ENCODE measurements at regions not wholly inside any gene's neighbourhood (a gene's known extent, or its start where the extent isn't known, plus 50 kb on each side); places are given as distances from the start of the nearest gene placed in this dataset.

DNA sequence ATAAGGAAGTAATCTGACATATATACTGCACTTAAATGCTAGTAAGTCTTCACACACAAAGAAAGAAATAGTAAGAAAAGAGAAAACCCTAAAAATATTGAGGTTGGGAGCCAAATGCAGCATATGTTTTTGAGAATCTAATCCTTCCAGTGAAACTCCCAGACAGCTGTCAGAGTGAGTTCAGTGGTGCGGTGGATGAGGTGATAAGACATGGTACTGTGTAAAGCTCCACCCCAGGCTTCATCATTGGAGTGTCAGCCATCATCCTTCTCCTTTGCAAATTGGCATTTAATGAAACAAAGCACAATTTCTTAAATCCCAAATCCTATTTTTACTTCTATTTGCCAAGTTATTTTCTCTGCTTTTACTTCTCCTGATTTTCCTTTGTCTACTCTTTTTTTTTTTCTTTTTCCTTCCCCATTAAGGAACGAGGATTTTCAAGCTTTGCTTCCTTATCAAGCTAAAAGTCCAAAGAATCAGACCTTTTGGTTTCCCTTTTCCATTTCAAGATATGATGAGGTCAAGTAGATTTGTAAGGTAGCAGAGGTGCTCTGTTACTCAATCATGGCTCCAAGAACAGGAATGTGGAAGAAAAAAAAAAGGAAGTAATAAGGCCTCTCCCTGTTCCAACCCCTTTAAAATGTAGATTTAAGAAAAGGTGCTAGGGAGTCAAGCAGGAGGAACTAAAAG lies 343.3 kb downstream of the SETD4 start:
- Histone ChIP-seq H3K27ac (ENCODE audit: insufficient read length, low read depth, low read length) (no peak overlapping the region), H3K23ac (ENCODE audit: insufficient read length, low read depth, low read length) (no peak overlapping the region), H3T11ph (ENCODE audit: low read length) (no peak overlapping the region), H3K4ac (ENCODE audit: low read depth, low read length) (no peak overlapping the region), H3K79me2 (ENCODE audit: insufficient read depth, low read length) (no peaks in the 10 kb centered on the region), H3K56ac (ENCODE audit: insufficient read length, low read depth, low read length) (no peak overlapping the region), H3K4me2 (ENCODE audit: insufficient read depth, insufficient read length, low read length) (no peak overlapping the region), H2AFZ (ENCODE audit: low read length) (no peak overlapping the region), H3K27me3 (ENCODE audit: insufficient read depth, low read length) (no peaks in the 10 kb centered on the region; the same call in none of the 2 replicates), H2BK12ac (ENCODE audit: insufficient read length, low read depth, low read length) (no peak overlapping the region), H4K20me1 (ENCODE audit: control insufficient read depth, insufficient read depth, insufficient read length) (no peaks in the 10 kb centered on the region), H2BK15ac (ENCODE audit: low read depth, low read length) (no peak overlapping the region), H3K4me1 (ENCODE audit: insufficient read depth, low read length) (no peaks in the 10 kb centered on the region), H3K18ac (ENCODE audit: insufficient read length, low read depth, low read length) (no peak overlapping the region), H3K14ac (ENCODE audit: insufficient read depth, low read length) (no peak overlapping the region), H4K8ac (replicated peaks; ENCODE audit: insufficient read length, low read depth, low read length) (no peak overlapping the region), H2BK20ac (ENCODE audit: low read depth, low read length, poor library complexity, severe bottlenecking) (no peak overlapping the region), H4K5ac (ENCODE audit: insufficient read length, low read depth, low read length) (no peak overlapping the region), H2AK5ac (ENCODE audit: insufficient read length, low read length) (no peak overlapping the region), H4K91ac (ENCODE audit: insufficient read length, low read depth, low read length) (no peak overlapping the region), H3K9ac (ENCODE audit: extremely low read depth, insufficient read length, low read length) (no peak overlapping the region), H3K9me3 (ENCODE audit: control insufficient read depth, low read depth, low read length) (no peaks in the 10 kb centered on the region), H2BK5ac (ENCODE audit: insufficient read length, low read length) (no peak overlapping the region), H3K23me2 (ENCODE audit: insufficient read length, low read depth, low read length, poor library complexity, severe bottlenecking) (no peaks in the 10 kb centered on the region), H3K79me1 (ENCODE audit: insufficient read depth, low read depth, low read length, poor library complexity, severe bottlenecking) (no peaks in the 10 kb centered on the region), H2BK120ac (ENCODE audit: low read depth, low read length, poor library complexity, severe bottlenecking) (no peak overlapping the region)
- no peak for DNase-seq
- H3K4me1 Mint-ChIP-seq, result peaks cover 6 to 15% of the 10 kb centered on the region in 2 experiments
- TF ChIP-seq, protein P1, sequence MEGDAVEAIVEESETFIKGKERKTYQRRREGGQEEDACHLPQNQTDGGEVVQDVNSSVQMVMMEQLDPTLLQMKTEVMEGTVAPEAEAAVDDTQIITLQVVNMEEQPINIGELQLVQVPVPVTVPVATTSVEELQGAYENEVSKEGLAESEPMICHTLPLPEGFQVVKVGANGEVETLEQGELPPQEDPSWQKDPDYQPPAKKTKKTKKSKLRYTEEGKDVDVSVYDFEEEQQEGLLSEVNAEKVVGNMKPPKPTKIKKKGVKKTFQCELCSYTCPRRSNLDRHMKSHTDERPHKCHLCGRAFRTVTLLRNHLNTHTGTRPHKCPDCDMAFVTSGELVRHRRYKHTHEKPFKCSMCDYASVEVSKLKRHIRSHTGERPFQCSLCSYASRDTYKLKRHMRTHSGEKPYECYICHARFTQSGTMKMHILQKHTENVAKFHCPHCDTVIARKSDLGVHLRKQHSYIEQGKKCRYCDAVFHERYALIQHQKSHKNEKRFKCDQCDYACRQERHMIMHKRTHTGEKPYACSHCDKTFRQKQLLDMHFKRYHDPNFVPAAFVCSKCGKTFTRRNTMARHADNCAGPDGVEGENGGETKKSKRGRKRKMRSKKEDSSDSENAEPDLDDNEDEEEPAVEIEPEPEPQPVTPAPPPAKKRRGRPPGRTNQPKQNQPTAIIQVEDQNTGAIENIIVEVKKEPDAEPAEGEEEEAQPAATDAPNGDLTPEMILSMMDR (conservative IDR thresholded peaks at IDR 0.05), result no peak
- H3K9me3 Mint-ChIP-seq, result peaks cover 0 to 7% of the 10 kb centered on the region in 2 experiments; a peak in 3 of 5 replicates
- H3K27ac Mint-ChIP-seq, result no peak overlapping the region
- H3K27me3 Mint-ChIP-seq (ENCODE audit: low read depth), result peaks cover 83% of the 10 kb centered on the region
- H3K4me3 Mint-ChIP-seq, result no peak overlapping the region
- H3K36me3 Mint-ChIP-seq (ENCODE audit: insufficient read depth in 1 of 3, low read depth in 3 of 3), result peaks cover 0 to 3% (median 0%) of the 10 kb centered on the region in 3 experiments; a peak in 1 of 7 replicates
- no CpG with 5 or more reads among the region's 2 CpGs for WGBS (ENCODE audit: extremely low coverage, insufficient read length, low lambda C conversion rate)

Measured in H9 (cell line).